ENCODE measurements at regions not wholly inside any gene's neighbourhood (a gene's known extent, or its start where the extent isn't known, plus 50 kb on each side); places are given as distances from the start of the nearest gene placed in this dataset.

DNA sequence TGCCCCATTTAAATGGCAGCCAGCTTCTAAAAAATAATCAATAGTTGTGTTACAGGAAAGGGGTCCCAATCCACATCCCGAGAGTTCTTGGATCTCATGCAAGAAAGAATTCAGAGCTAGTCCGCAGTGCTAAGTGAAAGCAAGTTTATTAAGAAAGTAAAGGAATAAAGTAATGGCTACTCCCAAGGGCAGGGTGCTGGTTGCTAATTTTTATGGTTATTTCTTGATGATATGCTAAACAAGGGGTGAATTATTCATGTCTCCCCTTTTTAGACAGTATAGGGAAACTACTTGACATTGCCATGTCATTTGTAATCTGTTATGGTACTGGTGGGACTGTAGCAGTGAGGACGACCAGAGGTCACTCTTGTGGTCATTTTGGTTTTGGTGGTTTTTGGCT is 591.3 kb downstream of the LRFN5 start:
- TF ChIP-seq, protein P1, sequence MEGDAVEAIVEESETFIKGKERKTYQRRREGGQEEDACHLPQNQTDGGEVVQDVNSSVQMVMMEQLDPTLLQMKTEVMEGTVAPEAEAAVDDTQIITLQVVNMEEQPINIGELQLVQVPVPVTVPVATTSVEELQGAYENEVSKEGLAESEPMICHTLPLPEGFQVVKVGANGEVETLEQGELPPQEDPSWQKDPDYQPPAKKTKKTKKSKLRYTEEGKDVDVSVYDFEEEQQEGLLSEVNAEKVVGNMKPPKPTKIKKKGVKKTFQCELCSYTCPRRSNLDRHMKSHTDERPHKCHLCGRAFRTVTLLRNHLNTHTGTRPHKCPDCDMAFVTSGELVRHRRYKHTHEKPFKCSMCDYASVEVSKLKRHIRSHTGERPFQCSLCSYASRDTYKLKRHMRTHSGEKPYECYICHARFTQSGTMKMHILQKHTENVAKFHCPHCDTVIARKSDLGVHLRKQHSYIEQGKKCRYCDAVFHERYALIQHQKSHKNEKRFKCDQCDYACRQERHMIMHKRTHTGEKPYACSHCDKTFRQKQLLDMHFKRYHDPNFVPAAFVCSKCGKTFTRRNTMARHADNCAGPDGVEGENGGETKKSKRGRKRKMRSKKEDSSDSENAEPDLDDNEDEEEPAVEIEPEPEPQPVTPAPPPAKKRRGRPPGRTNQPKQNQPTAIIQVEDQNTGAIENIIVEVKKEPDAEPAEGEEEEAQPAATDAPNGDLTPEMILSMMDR (IDR thresholded peaks at IDR 0.05) = no peak
- no peak for TF ChIP-seq POLR2AphosphoS5 (IDR thresholded peaks at IDR 0.05)
- no peak for TF ChIP-seq POLR2A (IDR thresholded peaks at IDR 0.05)
